ENCODE measurements at regions not wholly inside any gene's neighbourhood (a gene's known extent, or its start where the extent isn't known, plus 50 kb on each side); places are given as distances from the start of the nearest gene placed in this dataset.

GRCh38 chr18:67926929-67927864, 410.7 kb upstream of the DSEL start:
- DNase-seq (ENCODE audit: low spot score) (no peak), ATAC-seq (no peak)

- no peak for DNase-seq (ENCODE audit: low spot score)
- ATAC-seq, result no peak
These were observed 408.1 kb upstream of the DSEL start for GRCh38 chr18:67924656-67925055.

GRCh38 chr18:67919316-67919715, 402.8 kb upstream of the DSEL start:
- ATAC-seq (no peak), DNase-seq (ENCODE audit: low spot score) (no peak)

- no peak for DNase-seq (ENCODE audit: low spot score)
- ATAC-seq, result no peak
These were observed 399.6 kb upstream of the DSEL start for GRCh38 chr18:67916097-67916496.

GRCh38 chr18:67913040-67913439, 396.5 kb upstream of the DSEL start:
- ATAC-seq (no peak), DNase-seq (ENCODE audit: low spot score) (no peak)

GRCh38 chr18:67901573-67901972, 385.1 kb upstream of the DSEL start:
- ATAC-seq (no peak), DNase-seq (ENCODE audit: low spot score) (no peak)

- ATAC-seq (no peak), DNase-seq (ENCODE audit: low spot score) (no peak)
These were observed 379.9 kb upstream of the DSEL start for GRCh38 chr18:67896451-67896850.

- no peak for DNase-seq (ENCODE audit: low spot score)
- ATAC-seq, result no peak
These were observed 377.4 kb upstream of the DSEL start for GRCh38 chr18:67893916-67894315.

GRCh38 chr18:67876871-67877270, 360.4 kb upstream of the DSEL start:
- DNase-seq (ENCODE audit: low spot score) (no peak), ATAC-seq (no peak)

GRCh38 chr18:67875944-67876343, 359.4 kb upstream of the DSEL start:
- DNase-seq (ENCODE audit: low spot score) (no peak), ATAC-seq (no peak)

- ATAC-seq, result no peak
These were observed 358.5 kb upstream of the DSEL start for GRCh38 chr18:67875060-67875459.

GRCh38 chr18:67865400-67865799, 348.9 kb upstream of the DSEL start:
- DNase-seq (ENCODE audit: low spot score) (no peak), ATAC-seq (no peak)

More at GRCh38 chr18:67875060-67875459, 358.5 kb upstream of the DSEL start:
- no peak for DNase-seq (ENCODE audit: low spot score)

- ATAC-seq (peak; percentile 31), DNase-seq (ENCODE audit: low spot score) (no peak)
These were observed 348.3 kb upstream of the DSEL start for GRCh38 chr18:67864677-67865340.

- no peak for DNase-seq (ENCODE audit: low spot score)
- ATAC-seq, result no peak
These were observed 345.5 kb upstream of the DSEL start for GRCh38 chr18:67862069-67862468.

- ATAC-seq (no peak), DNase-seq (ENCODE audit: low spot score) (no peak)
These were observed 337.8 kb upstream of the DSEL start for GRCh38 chr18:67854340-67854739.

- ATAC-seq (no peak), DNase-seq (ENCODE audit: low spot score) (no peak)
These were observed 330.0 kb upstream of the DSEL start for GRCh38 chr18:67846422-67847098.

- peak; percentile 69 for ATAC-seq
These were observed 328.5 kb upstream of the DSEL start for GRCh38 chr18:67845035-67845434.

GRCh38 chr18:67840379-67840778, 323.9 kb upstream of the DSEL start:
- no peak for ATAC-seq

More at GRCh38 chr18:67845035-67845434, 328.5 kb upstream of the DSEL start:
- no peak for DNase-seq (ENCODE audit: low spot score)

GRCh38 chr18:67818432-67818831, 301.9 kb upstream of the DSEL start:
- DNase-seq (ENCODE audit: low spot score), result no peak
- no peak for ATAC-seq

More at GRCh38 chr18:67840379-67840778, 323.9 kb upstream of the DSEL start:
- DNase-seq (ENCODE audit: low spot score), result no peak

- DNase-seq (ENCODE audit: low spot score), result no peak
These were observed 298.8 kb upstream of the DSEL start for GRCh38 chr18:67815280-67815679.

GRCh38 chr18:67813380-67814028, 297.0 kb upstream of the DSEL start:
- ATAC-seq, result peak; percentile 81

More at GRCh38 chr18:67815280-67815679, 298.8 kb upstream of the DSEL start:
- ATAC-seq, result no peak

More at GRCh38 chr18:67813380-67814028, 297.0 kb upstream of the DSEL start:
- no peak for DNase-seq (ENCODE audit: low spot score)

All from left lobe of liver (tissue), 2 donors.